Peyer's patch (tissue), 4 donors: ENCODE measurements at regions not wholly inside any gene's neighbourhood (a gene's known extent, or its start where the extent isn't known, plus 50 kb on each side); places are given as distances from the start of the nearest gene placed in this dataset.

Source experiments
- CTCF ChIP-seq, 6 experiments: fragments of 450-650 bp in 4 of 6; fragments of 200-600 bp in 2 of 6; sonication (generic) in 1 of 6; IDR thresholded peaks; one replicate each; pipeline ENCODE4 v1.5.1; 2017 to 2019; ENCODE audit warnings: antibody characterized with exemption in 6 of 6, mild to moderate bottlenecking in 3 of 6, moderate library complexity in 1 of 6
- POLR2A ChIP-seq, 2 donors: fragments of 450-650 bp; IDR thresholded peaks; one replicate each; pipeline ENCODE4 v1.5.1; 2017; ENCODE audit warnings: antibody characterized with exemption in 2 of 2, mild to moderate bottlenecking in 2 of 2, moderate library complexity in 2 of 2

DNA sequence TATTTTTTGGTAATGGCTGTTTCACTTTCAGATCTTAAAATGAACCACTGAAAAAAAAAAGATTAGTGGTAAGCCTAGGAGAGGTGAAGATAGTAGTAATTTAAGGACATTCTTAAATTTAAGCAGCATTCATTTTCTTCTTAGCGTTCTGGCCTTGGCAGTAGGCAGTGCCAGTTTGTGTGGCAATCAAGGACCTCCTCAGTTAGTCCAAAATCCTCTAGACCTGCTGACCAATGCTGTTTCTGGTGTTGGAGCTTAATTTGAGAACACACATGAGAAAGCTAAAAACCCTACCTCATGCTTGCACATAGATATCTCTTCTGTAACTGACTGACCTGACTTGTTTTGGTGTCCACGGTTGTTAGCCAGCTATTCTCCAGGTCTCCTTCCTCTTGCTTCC, 219.8 kb upstream of the RGS6 start:
- TF ChIP-seq CTCF (IDR thresholded peaks at IDR 0.05) (no peak), POLR2A (IDR thresholded peaks at IDR 0.05) (no peak)
